HCT116 (cell line): ENCODE measurements at regions not wholly inside any gene's neighbourhood (a gene's known extent, or its start where the extent isn't known, plus 50 kb on each side); places are given as distances from the start of the nearest gene placed in this dataset.

Experiments
- ATAC-seq: fragments of 200-7000 bp; cut with Tn5 transposase; 2 replicates; pipeline ENCODE4 v1.9.1; 2020; ENCODE audit warnings: mild to moderate bottlenecking, moderate library complexity
- BruUV-seq: library from RNA; stranded (reverse); fragments of 400-500 nt; replicated peaks from 2 replicates; lab custom pipeline; 2021; lab: Mats Ljungman, UMichigan
- CTCF ChIA-PET: fragments of 300-600 bp; sonication (Branson Sonifier 250); formaldehyde crosslinking; loops from one replicate; lab custom pipeline; 2021; ENCODE audit warnings: antibody characterized with exemption; lab: Charles Lee
- POLR2A ChIA-PET: fragments of 300-600, 350-600 bp; sonication (Branson Sonifier 250); formaldehyde crosslinking; loops from one replicate; lab custom pipeline; 2021; ENCODE audit warnings: antibody characterized with exemption; lab: Charles Lee
- RAD21 ChIA-PET, 2 experiments: fragments of 300-600 bp; sonication (Branson Sonifier 250); formaldehyde crosslinking; loops; one replicate each; lab custom pipeline; 2023; ENCODE audit warnings: low total read pairs in 2 of 2; ENCODE audit not compliant: uncharacterized antibody in 2 of 2, unreplicated experiment in 2 of 2, low non-redundant PET in 1 of 2; lab: Charles Lee
- DNase-seq: peaks from one replicate; pipeline ENCODE4 v3.0.0-alpha.2; 2010; ENCODE audit warnings: low read depth, low spot score
- H2AFZ ChIP-seq: fragments of 200-600 bp; shearing (Covaris generic), sonication (generic); 2 replicates; pipeline ENCODE4 v1.6.1; 2017; ENCODE audit warnings: low read depth, mixed run types, mixed read lengths, antibody characterized with exemption, low read length; ENCODE audit not compliant: poor library complexity, severe bottlenecking
- H3K27ac ChIP-seq: 2 replicates; pipeline ENCODE4 v1.5.1; 2012; ENCODE audit warnings: low read depth, low read length
- H3K27me3 ChIP-seq: fragments of 200-600 bp; sonication (generic); 2 replicates; pipeline ENCODE4 v1.6.1; 2016; ENCODE audit warnings: mixed run types, low read length, mixed read lengths; ENCODE audit not compliant: insufficient read depth
- H3K36me3 ChIP-seq, 2 experiments: fragments of 200-500 bp in 1 of 2; fragments of 200-600 bp in 1 of 2; sonication (Bioruptor generic) in 1 of 2; sonication (generic) in 1 of 2; 2 replicates each; pipeline versions ENCODE4 v1.5.1 to v1.6.1; 2014 to 2016; ENCODE audit warnings: low read length in 2 of 2, inconsistent platforms in 1 of 2, mixed read lengths in 1 of 2, mixed run types in 1 of 2; ENCODE audit not compliant: insufficient read depth in 2 of 2, control insufficient read depth in 1 of 2
- H3K4me1 ChIP-seq, 2 experiments: fragments of 200-600 bp in 1 of 2; sonication (generic) in 1 of 2; 2 replicates each; pipeline versions ENCODE4 v1.5.1 to v1.6.1; 2012 to 2017; ENCODE audit warnings: low read length in 2 of 2, inconsistent platforms in 1 of 2, mild to moderate bottlenecking in 1 of 2, mixed read lengths in 1 of 2, mixed run types in 1 of 2, moderate library complexity in 1 of 2; ENCODE audit not compliant: insufficient read depth in 2 of 2, control insufficient read depth in 1 of 2
- H3K4me2 ChIP-seq: fragments of 200-600 bp; sonication (generic); 2 replicates; pipeline ENCODE4 v1.6.1; 2017; ENCODE audit warnings: mixed run types, low read length, mixed read lengths
- H3K4me3 ChIP-seq, 2 experiments: fragments of 200-600 bp in 1 of 2; sonication (generic) in 1 of 2; replicated peaks in 1 of 2; 2 replicates each; pipeline ENCODE4 v1.5.1; 2011 to 2016; ENCODE audit warnings: low read length in 2 of 2, control low read depth in 1 of 2, low read depth in 1 of 2, mild to moderate bottlenecking in 1 of 2, mixed read lengths in 1 of 2, mixed run types in 1 of 2
- H3K79me2 ChIP-seq: fragments of 200-600 bp; sonication (generic); 2 replicates; pipeline ENCODE4 v1.6.1; 2017; ENCODE audit warnings: mild to moderate bottlenecking, mixed run types, low read length, moderate library complexity, mixed read lengths; ENCODE audit not compliant: insufficient read depth
- H3K9ac ChIP-seq: fragments of 200-600 bp; sonication (generic); 2 replicates; pipeline ENCODE4 v1.6.1; 2016; ENCODE audit warnings: low read length, mixed read lengths
- H3K9me2 ChIP-seq: fragments of 200-600 bp; sonication (generic), shearing (Covaris generic); 2 replicates; pipeline ENCODE4 v1.6.1; 2017; ENCODE audit warnings: mixed run types, mild to moderate bottlenecking, moderate library complexity; ENCODE audit not compliant: insufficient read depth
- H3K9me3 ChIP-seq, 2 experiments: fragments of 200-500 bp in 1 of 2; fragments of 200-600 bp in 1 of 2; sonication (Bioruptor generic) in 1 of 2; sonication (generic) in 1 of 2; 2 replicates each; pipeline ENCODE4 v1.6.1; 2014 to 2017; ENCODE audit warnings: low read length in 2 of 2, mixed read lengths in 2 of 2, inconsistent platforms in 1 of 2, low read depth in 1 of 2, mild to moderate bottlenecking in 1 of 2, mixed run types in 1 of 2, moderate library complexity in 1 of 2; ENCODE audit not compliant: control insufficient read depth in 1 of 2, insufficient read depth in 1 of 2
- H4K20me1 ChIP-seq: fragments of 200-600 bp; sonication (generic), shearing (Covaris generic); 2 replicates; pipeline ENCODE4 v1.6.1; 2017; ENCODE audit warnings: mixed run types, mild to moderate bottlenecking, moderate library complexity; ENCODE audit not compliant: insufficient read depth
- CBX3 ChIP-seq: IDR thresholded peaks from 2 replicates; pipeline ENCODE4 v1.6.1; 2012; ENCODE audit warnings: low read depth
- CEBPB ChIP-seq: IDR thresholded peaks from 2 replicates; pipeline ENCODE4 v1.6.1; 2012; ENCODE audit warnings: low read depth
- CTCF ChIP-seq, 3 experiments: fragments of 200-600 bp in 1 of 3; sonication (generic) in 1 of 3; IDR thresholded peaks in 2 of 3; conservative IDR thresholded peaks in 1 of 3; 2 replicates each; pipeline ENCODE4 v1.5.1; 2012 to 2017; ENCODE audit warnings: low read depth in 2 of 3, low read length in 2 of 3, antibody characterized with exemption in 1 of 3, borderline replicate concordance in 1 of 3, control low read depth in 1 of 3, mild to moderate bottlenecking in 1 of 3, mixed read lengths in 1 of 3, mixed run types in 1 of 3, moderate library complexity in 1 of 3; ENCODE audit not compliant: insufficient read depth in 1 of 3
- JUND ChIP-seq: IDR thresholded peaks from 2 replicates; pipeline ENCODE4 v1.6.1; 2012
- POLR2A ChIP-seq: IDR thresholded peaks from 2 replicates; pipeline ENCODE4 v1.7.0; 2011; ENCODE audit warnings: borderline replicate concordance; ENCODE audit not compliant: insufficient read depth, insufficient read length; ENCODE audit errors: extremely low read depth
- RAD21 ChIP-seq: IDR thresholded peaks from 2 replicates; pipeline ENCODE4 v1.6.1; 2012; ENCODE audit warnings: low read depth, mild to moderate bottlenecking
- SIN3A ChIP-seq: IDR thresholded peaks from 2 replicates; pipeline ENCODE4 v1.6.1; 2012; ENCODE audit warnings: low read depth
- TCF7L2 ChIP-seq: IDR thresholded peaks from 2 replicates; pipeline ENCODE4 v1.7.0; 2011; ENCODE audit warnings: borderline replicate concordance, inconsistent platforms; ENCODE audit not compliant: insufficient read depth, insufficient read length; ENCODE audit errors: extremely low read depth
- ZFX ChIP-seq: fragments of 450-650 bp; IDR thresholded peaks from 2 replicates; pipeline ENCODE4 v1.6.1; 2017
- ZNF274 ChIP-seq: fragments of 200-500 bp; sonication (Bioruptor generic); IDR thresholded peaks from 2 replicates; pipeline ENCODE4 v1.6.1; 2014; ENCODE audit warnings: mild to moderate bottlenecking, low read depth, low read length, inconsistent platforms
- intact Hi-C: fragments of 100-400 bp; cut with micrococcal nuclease; formaldehyde crosslinking; loops from 2 replicates; pipeline ENCODE4 v1.10.0; 2022

- no peak overlapping the region for H3K4me3 ChIP-seq
- no peaks in the 10 kb centered on the region for H3K4me1 ChIP-seq
- POLR2A ChIA-PET = no interaction called here
- intact Hi-C loops = no loop called here
- no peaks in the 10 kb centered on the region for H3K27me3 ChIP-seq
- no peak overlapping the region for H3K9ac ChIP-seq
- H3K9me2 ChIP-seq = no peaks in the 10 kb centered on the region
- no peaks in the 10 kb centered on the region for H3K9me3 ChIP-seq
- CTCF ChIA-PET = no interaction called here
- no peak overlapping the region for H3K27ac ChIP-seq
- ATAC-seq = no peak
- no peaks in the 10 kb centered on the region for H3K36me3 ChIP-seq
- H2AFZ ChIP-seq = no peak overlapping the region
- H3K4me2 ChIP-seq = no peak overlapping the region
- no TSS peak for BruUV-seq
- TF ChIP-seq JUND = no peak
- no peak for TF ChIP-seq ZNF274
- no peak for TF ChIP-seq TCF7L2
- no peak for TF ChIP-seq ZFX
- TF ChIP-seq POLR2A = no peak
- TF ChIP-seq CBX3 = no peak
- TF ChIP-seq SIN3A = no peak
- no peak for TF ChIP-seq CTCF (IDR thresholded peaks at IDR 0.05 in 2 of 3, conservative IDR thresholded peaks at IDR 0.05 in 1 of 3; ENCODE audit: borderline replicate concordance in 1 of 3, insufficient read depth in 1 of 3, low read depth in 2 of 3, low read length in 2 of 3)
- TF ChIP-seq CEBPB = no peak
- no peak for TF ChIP-seq RAD21
- TF ChIP-seq, all 23 proteins: peak for 0
- no peak for DNase-seq
- RAD21 ChIA-PET = no interaction called here
- H3K79me2 ChIP-seq = no peaks in the 10 kb centered on the region
- H4K20me1 ChIP-seq = no peaks in the 10 kb centered on the region
Measured at GRCh38 chr9:81480828-81481604, 208.3 kb downstream of the TLE1 start.
